Erythroblast (primary cell): ENCODE measurements at regions not wholly inside any gene's neighbourhood (a gene's known extent, or its start where the extent isn't known, plus 50 kb on each side); places are given as distances from the start of the nearest gene placed in this dataset.

Experiments used
- GATA1 ChIP-seq: IDR thresholded peaks from 2 replicates; pipeline ENCODE4 v1.6.1; 2011; ENCODE audit warnings: low read depth, mild to moderate bottlenecking, control low read depth, low read length, moderate library complexity
- POLR2A ChIP-seq: IDR thresholded peaks from 2 replicates; pipeline ENCODE4 v1.6.1; 2011; ENCODE audit warnings: mild to moderate bottlenecking, low read length

- TF ChIP-seq POLR2A = no peak
- no peak for TF ChIP-seq GATA1
These were observed 116.0 kb downstream of the ATP6V1G3 start for GRCh38 chr1:198424441-198424840.
